GM19463 (cell line): ENCODE measurements at regions not wholly inside any gene's neighbourhood (a gene's known extent, or its start where the extent isn't known, plus 50 kb on each side); places are given as distances from the start of the nearest gene placed in this dataset.
"Not testable (repeated sequence)": the region's sequence is repeated elsewhere in the genome, so short reads cannot be mapped to it uniquely, and the experiment has no call there.

Source experiments
- ATAC-seq: cut with Tn5 transposase; IDR thresholded peaks from one replicate; pipeline ENCODE4 v1.9.1; 2021; ENCODE audit warnings: mild to moderate bottlenecking, moderate library complexity; ENCODE audit not compliant: unreplicated experiment

DNA sequence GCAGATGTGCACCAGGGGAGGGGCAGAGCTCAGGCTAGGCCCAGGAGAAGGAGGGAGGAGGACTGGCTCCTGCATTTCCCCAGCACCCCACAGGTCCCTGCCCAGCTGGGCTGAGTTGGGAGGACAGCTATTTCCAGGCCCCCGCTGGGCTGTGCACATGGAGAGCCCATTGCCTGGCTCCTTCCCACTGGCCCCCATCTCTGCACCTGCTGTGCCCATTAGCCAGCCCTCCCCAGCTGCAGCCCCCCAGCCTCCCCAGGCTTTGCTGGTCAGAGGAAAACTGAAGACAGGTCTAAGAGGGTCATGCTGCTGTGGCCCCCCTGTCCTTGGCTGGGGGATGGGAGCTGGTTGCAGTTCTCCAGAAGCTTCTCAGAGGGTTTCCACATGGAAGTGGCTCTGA, 81.8 kb upstream of the SHANK2 start:
- ATAC-seq, result no peak

DNA sequence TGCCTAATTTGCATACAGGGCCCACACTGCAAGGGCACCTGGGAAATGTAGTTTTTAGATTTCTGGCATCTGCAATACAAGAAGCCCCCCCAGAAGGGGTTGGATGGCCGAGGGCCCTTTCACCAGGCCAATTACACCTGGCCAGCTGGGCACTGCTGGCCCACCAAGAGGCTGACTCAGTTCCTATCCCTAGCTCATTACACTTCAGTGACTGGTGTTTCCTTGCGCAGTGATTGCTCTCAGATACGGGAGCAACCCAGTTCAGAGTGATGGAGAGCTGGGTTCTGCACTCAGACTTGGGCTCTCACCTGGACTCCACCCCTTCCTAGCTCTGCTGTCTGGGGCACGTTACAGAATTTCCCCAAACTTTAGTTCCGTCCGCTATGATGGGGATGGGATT, 81.1 kb upstream of the SHANK2 start:
- no peak for ATAC-seq

DNA sequence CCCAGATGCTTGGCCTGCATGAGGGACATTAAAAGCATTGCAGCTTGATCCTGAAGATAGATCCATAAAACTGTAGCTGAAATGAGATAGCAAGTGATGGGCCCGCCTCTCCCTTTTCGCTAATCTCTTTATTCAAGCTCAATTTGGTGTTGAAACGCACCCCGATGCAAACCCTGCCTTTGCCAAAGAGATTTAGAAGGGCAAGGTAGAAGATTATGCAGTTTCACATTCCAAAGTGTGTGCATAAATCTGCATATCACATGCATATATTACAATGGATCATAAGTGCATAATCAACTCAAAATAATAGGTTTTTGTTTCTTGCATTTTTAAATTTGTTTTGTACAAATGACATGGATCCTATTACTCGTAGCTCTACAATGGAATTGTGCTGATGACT, 80.1 kb upstream of the SHANK2 start:
- no peak for ATAC-seq

DNA sequence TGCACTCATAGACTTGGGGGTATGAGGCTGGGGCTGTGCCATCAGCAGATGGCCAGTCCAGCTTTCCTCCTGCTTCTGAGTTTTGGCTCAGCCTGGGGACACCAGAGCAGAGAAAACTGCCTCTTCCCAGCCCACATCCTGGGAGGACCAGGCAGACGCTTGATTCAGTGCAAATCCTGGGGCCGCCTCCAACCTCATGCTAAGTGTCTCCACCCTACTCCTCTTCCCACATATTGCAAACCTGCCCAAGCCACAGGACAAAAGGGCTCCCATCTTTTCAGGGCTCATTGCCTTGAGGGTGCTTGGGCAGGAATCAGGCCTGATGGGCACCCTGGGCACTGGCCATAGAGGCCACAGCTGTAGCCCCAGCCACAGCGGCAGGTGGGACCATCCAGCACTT, 79.7 kb upstream of the SHANK2 start:
- ATAC-seq, result no peak

DNA sequence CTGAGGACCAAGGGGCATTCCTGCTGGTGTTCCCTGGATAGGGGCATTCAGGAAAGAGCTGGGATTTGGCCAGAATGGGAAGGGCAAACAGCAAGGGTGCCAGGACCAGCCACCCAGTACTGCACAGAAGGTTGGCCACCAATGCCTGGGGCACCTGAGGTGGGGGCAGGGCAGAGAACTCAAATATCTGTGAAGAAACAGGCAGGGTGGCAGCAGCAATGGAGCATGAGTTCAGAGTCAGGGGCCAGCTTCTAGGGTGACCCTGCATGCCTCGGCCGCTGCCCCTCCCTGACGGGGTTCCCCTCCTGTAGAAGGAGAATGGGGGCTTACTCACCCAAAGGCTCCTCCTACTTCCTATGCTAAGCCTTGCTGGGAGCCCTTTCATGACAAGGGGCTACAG, 79.3 kb upstream of the SHANK2 start:
- no peak for ATAC-seq

DNA sequence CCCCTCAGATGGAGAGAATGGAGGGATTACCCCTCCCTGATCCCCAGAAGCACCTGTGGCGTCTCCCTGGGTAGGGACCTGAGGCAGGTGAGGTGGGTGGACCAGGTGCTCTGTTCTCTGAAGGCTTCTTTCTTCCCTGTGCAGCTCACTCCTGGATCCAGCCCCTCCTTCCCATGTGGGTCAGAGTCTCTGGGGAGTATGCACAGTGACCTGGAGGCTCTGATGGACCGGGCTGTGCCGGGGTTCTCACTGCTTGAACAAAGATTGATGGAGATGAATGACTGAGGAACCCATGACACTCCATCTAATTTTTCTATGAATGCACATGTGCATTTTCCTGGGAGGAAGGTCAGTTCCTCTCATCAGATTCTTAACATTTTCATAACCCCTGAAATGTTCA, 78.6 kb upstream of the SHANK2 start:
- no peak for ATAC-seq

DNA sequence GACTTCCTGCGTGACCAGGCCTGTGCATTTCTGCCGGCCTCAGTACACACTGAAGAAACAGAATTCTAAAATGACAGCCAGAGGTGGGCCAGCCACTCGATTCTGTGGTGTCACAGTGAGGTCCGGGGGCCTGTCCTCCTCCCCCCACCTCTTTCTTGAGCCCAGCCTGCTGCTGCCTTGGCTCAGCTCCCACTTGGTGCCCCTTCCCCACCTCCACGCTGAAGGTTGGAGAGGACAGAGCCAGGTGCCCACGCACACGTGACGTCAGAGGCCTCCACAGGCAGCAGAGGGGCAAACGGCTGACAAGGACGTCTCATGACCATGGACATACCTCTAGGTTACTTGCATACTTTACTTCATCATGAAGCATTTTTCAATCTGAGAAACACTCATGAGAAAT, 78.0 kb upstream of the SHANK2 start:
- no peak for ATAC-seq

DNA sequence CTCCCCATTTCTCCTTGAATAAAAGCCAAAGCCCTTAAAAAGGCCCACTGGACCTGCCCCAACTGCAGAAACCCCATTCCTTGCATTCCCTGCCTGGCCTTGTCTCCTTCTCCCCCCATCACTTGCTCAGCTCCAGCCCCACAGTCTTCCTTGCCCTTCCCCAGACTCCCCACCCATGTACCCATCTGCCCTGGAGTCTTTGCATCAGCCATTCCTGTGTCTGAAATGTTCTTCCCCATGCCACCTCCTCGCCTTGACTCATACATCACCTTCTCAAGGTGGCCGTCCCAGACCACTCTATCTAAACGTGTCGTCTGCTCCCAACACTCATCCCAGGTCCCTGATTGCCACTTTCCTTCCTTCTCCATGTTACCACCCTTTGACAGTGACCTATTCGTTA, 77.4 kb upstream of the SHANK2 start:
- ATAC-seq, result no peak

DNA sequence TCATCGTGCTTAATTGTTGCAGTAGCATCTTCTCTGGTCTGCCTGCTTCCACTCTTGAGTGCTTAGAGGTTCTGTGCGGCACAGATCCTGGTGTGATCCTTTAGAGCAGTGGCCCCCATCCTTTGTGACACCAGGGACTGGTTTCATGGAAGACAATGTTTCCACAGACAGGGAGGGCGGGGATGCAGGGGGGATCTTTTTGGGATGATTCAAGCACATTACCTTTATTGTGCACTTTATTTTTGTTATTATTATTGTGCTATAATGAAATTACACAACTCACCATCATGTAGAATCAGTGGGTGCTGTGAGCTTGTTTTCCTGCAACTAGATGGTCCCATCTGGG, 76.8 kb upstream of the SHANK2 start:
- no peak for ATAC-seq

DNA sequence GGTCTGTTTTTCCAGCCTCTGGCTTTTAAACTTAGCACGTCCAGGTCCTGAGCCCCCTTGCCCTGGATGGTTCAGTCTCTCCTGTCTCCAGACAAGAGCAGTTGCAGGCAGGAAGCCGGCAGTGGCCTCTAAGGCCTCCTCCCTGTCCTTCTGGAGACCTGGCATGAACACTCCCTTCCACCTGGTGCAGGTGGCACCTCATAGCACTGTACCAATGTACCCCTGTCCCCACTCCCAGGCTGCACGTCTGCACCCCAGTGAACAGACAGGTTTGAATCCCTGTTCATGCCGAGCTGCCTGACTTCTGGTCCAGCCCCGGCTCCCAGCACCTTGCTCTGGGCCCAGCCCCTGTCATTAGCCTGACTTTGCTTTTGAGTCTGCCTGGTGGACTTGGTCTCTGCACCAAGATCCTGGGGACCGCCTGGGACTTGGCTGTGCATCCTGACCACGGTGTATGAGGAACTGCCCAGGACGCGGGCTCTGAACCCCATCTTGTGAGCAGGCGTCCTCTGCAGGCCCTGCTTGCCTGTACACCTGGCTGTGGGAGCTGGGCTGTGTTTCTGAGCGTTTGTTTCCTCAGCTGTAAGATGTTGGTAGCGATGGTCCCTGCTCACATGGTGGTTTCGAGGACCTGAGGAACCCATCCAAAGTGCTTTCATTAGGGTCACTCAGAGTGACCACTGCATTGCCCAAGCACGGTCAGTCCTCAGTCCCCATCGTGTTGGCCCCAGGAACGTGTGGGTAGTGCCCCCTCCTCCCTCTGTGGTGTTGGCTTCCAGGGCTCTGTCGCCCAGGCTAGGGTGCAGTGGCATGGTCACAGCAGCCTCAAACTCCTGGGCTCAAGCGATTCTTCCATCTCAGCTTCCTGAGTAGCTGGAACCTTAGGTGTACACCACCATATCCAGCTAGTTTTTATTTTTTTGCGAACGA, 75.0 kb upstream of the SHANK2 start:
- no peak for ATAC-seq

DNA sequence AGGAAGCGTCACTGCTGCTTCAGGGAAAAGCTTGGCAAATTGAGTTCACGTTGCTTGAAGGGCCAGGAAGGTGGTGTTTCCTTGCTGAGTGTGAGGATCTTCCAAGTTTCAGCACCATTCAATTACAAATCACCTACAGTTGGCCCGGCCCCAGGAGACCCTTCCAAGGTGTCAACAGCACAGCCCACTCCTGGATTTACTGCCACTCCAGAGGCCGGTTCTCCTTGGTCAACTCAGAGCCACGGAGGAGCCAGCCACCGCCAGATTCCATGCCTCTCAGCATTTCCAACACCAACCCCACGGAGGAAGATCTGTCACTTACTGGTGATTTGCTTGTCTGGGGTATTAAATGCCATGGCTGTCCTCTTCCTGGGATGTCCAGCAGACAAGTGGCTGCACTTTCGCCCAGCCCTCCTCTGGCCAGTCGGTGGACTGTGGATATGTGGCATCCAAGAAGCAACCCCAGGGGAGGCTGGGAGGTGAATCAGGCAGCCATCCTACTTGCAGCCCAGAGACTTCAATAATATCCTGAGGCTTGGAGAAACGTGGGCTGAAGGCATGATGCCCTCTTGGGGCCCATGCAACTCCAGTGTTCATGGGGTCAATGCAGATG, 74.1 kb upstream of the SHANK2 start:
- ATAC-seq, result no peak

DNA sequence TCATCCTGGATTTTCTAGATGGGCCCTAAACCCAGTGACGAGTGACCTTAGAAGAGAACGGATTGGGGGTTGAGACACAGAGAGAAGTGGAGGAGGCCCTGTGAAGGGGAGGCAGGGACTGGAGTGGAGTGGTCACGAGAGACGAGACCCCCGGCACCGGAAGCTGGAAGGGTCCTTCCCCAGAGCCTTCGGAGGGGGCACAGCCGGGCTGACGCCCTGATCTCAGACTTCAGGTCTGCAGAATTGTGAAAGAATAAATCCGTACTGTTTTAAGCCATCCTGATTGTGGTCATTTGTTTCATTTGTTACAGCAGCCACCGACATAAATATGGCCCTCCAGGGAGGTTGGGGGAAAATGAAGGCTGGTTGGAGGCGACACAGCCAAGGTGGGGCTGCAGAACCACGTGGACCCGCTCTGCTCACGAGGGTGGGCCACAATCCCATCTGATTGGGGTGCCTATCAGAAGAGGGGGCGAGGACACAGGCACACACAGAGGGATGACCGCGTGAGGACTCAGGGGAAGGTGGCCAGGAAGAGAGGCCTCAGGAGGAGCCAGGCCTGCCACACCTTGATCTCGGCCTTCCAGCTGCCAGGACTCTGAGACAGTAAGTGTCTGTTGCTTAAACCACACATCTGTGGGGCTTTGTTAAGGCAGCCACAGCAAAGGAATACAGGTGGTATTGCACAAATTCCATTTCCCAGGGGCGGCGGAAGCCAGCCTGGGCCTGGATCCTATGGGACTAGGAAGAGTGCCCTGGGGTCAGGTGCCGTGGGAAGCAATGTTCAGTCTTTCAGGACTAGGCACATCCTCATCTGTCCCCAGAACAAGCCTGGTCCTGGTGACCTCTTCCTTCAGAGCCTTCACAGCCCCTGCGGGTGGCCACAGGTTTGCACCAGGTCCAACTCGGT, 73.3 kb upstream of the SHANK2 start:
- ATAC-seq, result no peak

DNA sequence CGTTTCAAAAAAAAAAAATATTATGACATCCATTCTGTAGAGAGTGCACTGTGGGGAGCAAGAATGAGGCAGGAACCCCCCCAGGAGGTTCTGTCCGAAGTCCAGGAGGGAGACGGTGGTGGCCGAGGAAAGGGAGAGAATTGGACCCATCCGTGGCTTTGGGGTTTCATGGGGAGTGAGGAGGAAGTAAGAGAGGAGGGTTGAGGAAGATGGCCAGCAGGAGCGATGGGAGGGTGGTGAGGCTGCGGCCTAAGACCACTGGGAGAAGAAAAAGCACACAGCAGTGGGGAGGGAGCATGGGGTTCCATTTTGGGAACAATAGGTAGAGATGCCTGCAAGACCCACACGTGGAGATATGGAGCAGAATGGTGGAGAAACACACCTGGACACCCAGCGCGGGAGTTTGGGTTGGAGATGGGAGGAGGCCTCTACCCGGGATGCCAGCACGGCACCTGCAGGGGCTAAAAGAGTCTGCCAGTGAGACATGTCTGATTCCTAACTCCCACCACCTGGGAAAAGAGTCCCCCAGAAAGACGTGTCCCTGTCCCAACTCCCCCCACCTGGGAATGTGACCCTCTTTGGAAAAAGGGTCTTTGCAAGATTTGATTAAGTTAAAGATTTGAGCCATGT, 72.5 kb upstream of the SHANK2 start:
- ATAC-seq, result no peak

DNA sequence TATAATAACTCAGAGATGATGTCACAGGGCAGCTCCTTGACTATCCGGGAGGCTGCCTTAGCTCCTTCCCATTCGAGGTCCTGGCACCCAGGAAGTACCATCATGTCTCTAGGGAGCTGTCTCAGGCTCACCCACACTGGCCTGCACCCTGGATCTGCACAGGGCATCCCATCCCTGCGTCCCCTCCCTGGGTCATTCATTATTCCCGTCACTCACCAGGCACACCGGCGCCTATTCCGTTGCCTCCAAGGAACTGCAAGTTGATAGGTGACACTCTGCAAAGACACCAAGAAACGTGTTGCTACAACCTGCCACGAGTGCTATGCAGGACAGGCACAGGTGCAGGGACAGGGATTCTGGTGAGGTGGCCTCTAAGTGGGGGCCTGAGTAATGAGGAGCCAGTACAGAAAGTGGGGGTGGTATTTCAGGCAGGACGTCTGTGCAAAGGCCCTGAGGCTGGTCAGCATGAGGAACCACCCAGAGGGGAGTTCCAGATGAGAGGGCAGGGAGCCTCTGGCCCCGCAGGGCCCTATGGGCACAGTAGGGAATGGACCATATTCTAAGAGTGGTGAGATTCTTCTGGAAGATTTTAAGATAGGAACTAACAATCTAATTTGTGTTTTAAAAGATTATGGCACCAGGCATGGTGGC, 71.6 kb upstream of the SHANK2 start:
- no peak for ATAC-seq

DNA sequence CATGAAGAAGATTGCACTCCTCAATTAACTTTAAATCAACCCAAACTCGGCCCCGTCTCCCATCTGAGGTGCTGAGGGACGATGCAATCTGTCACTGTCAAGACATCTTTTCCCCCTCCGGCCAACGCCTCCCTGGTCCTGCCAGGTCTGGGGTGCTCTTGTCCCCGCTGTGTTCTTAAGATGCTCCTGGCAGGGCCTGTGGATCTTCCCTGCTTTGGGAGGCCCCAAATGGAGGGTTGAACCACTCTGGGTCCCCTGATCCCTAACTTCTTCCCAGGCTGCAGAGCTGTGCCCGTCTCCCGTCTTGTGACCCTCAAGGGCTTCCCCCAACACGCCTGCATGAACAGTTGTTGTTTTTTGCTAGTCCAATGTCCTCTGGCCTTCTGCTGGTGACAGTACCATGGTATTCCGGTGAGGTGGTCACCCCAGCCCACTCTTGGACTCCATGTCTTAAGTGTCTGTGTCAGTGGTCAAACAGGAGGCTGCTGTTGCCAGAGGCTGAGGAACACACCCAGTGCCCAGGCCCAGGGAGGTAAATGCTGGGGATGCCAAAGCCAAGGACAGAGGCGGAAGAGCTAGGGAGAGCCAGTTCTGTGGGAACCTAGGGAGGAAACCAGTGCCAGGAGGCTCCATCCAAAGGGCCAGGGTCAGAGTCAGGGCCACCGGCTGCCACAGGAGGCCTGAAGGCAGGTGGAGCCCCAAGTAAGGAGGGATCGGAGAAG, 70.6 kb upstream of the SHANK2 start:
- no peak for ATAC-seq

DNA sequence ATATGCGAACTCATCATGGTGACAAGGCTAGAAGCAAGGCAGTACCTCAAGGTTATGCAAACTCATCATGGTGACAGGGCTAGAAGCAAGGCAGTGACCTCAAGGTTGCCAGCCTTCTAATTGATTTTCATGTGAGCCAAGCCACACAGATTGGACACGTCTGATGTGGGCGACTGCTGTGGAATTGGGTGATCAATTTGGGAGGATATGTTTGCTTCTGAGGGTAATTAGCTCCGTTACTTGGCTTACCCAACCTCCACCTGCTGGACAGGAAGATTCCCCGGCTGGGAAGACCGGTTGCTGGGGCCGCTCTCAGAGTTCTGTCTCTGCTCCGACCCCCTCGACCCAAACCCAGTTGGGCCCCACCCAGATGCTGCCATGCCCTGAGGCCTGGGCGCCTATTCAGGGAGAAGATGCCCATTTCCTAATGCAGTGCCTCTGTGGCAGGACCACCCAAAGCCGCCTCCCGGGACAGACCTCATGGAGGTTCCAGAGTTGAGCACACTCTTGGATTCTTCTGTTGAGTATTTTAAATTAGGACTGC, 69.9 kb upstream of the SHANK2 start:
- no peak for ATAC-seq

DNA sequence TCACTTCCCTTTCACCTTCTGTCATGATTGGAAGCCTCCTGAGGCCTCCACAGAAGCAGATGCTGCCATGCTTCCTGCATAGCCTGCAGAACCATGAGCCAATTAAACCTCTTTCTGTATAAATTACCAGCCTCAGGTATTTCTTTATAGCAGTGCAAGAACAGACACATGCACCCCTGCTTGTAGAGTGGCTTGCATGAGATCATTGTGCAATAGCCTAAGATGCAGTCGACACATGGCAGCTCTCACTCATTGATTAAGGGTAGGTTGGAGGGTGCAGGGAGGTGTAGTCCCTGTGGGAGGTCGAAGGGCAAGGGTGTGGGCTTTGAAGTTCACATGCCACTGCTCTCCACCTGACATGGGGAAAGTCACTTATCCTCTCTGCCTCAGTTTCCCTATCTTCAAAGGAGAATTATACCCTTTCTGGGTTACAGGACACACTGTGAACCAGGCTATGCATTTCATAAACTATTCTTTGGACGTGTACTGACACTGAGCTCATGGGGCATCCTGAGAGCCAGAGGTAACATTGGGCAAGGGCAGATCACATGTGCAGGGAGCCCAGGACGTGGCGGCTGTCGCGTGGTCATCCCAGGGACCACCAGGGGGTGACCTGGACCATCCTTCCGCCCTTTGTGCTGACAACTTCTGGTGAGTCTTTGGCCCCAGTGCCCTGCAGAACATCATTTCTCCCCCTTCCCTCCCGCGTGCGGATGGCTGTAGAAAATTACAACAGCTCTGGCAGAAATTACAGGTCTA, 69.2 kb upstream of the SHANK2 start:
- ATAC-seq, result no peak

DNA sequence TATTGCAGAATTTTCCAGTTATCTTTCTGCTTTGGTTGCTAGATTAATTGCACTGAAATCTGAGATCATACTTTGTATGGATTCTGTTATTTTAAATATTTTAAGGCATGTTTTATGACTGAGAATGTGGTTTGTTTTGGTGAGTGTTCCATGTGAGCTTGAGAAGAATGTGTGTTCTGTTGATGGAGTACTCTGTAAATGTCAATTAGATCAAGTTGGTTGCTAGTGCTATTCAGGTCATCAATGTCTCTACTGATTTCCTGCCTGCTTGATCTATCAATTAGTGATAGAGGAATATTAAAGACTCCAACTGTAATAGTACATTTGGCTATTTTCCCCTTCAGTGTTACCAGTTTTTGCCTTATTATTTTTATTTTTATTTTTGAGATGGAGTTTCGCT, 64.3 kb upstream of the SHANK2 start:
- no peak for ATAC-seq

DNA sequence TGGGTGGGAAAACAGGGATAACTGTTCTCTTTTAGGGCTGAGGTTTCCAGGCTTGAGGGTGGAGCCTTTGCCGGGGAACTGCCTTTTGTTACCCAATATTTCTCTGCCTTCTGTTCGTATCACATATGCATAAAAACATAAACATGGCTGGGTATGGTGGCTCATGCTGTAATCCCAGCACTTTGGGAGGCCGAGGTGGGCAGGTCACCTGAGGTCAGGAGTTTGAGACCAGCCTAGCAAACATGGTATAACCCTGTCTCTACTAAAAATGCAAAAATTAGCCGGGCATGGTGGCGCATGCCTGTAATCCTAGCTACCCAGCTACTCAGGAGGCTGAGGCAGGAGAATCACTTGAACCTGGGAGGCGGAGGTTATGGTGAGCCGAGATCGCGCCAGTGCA, 60.2 kb upstream of the SHANK2 start:
- not testable (repeated sequence) for ATAC-seq
